ENCODE measurements at regions not wholly inside any gene's neighbourhood (a gene's known extent, or its start where the extent isn't known, plus 50 kb on each side); places are given as distances from the start of the nearest gene placed in this dataset.

- TF ChIP-seq POLR2AphosphoS5 (IDR thresholded peaks at IDR 0.05; ENCODE audit: low read depth, low read length) (no peak), POLR2A (IDR thresholded peaks at IDR 0.05; ENCODE audit: low read depth, low read length) (no peak)
Observed at GRCh38 chr6:105917038-105917695, 169.0 kb upstream of the PRDM1 start.

Measured in GM12891 (cell line).